A549 (cell line): ENCODE measurements at regions not wholly inside any gene's neighbourhood (a gene's known extent, or its start where the extent isn't known, plus 50 kb on each side); places are given as distances from the start of the nearest gene placed in this dataset.

Experiments used
- ATAC-seq, 2 experiments: fragments of 200-7000 bp in 1 of 2; fragments of >200 bp in 1 of 2; cut with Nextera tagmentation in 1 of 2; cut with Tn5 transposase in 1 of 2; 3 replicates each; pipeline versions ENCODE4 v1.8.0 to v1.9.1; 2018 to 2020; ENCODE audit warnings: mild to moderate bottlenecking in 1 of 2, moderate library complexity in 1 of 2
- CTCF ChIA-PET: fragments of 300-600 bp; sonication (Branson Sonifier 250); formaldehyde crosslinking; extraction: SDS; loops from one replicate; lab custom pipeline; 2021; ENCODE audit warnings: antibody characterized with exemption, inconsistent platforms; lab: Yijun Ruan, JAX
- POLR2A ChIA-PET: fragments of 350-600 bp; formaldehyde crosslinking; extraction: SDS; loops from one replicate; lab custom pipeline; 2021; ENCODE audit warnings: antibody characterized with exemption, inconsistent platforms; lab: Yijun Ruan, JAX
- DNase-seq, 2 experiments: peaks; one replicate each; pipeline versions ENCODE4 v3.0.0 to v3.0.0-alpha.2; 2011 to 2016; ENCODE audit warnings: low read depth in 1 of 2, low spot score in 1 of 2
- FAIRE-seq: peaks from 2 replicates; lab custom pipeline; 2011; peaks lifted over from hg19 to GRCh38; lab: Jason Lieb, UNC
- H3K27ac ChIP-seq, 2 experiments: fragments of >200 bp; sonication (Bioruptor Twin); formaldehyde crosslinking; 3 replicates each; pipeline ENCODE4 v1.5.1; 2016 to 2017
- H3K4me1 ChIP-seq: fragments of >200 bp; sonication (Bioruptor Twin); formaldehyde crosslinking; 3 replicates; pipeline ENCODE4 v1.6.1; 2016
- H3K4me2 ChIP-seq: fragments of >200 bp; sonication (Bioruptor Twin); formaldehyde crosslinking; 3 replicates; pipeline ENCODE4 v1.6.1; 2016
- H3K4me3 ChIP-seq: fragments of >200 bp; sonication (Bioruptor Twin); formaldehyde crosslinking; 3 replicates; pipeline ENCODE4 v1.5.1; 2016
- H3K9me3 ChIP-seq: fragments of >200 bp; sonication (Bioruptor Twin); formaldehyde crosslinking; 3 replicates; pipeline ENCODE4 v1.6.1; 2016
- CBX8 ChIP-seq: fragments of 200-600 bp; sonication (generic); IDR thresholded peaks from 2 replicates; pipeline ENCODE4 v1.6.1; 2016
- CHD2 ChIP-seq: fragments of 150-350 bp; IDR thresholded peaks from 2 replicates; pipeline ENCODE4 v1.6.1; 2014; ENCODE audit warnings: low read length; ENCODE audit not compliant: partially characterized antibody
- EHF ChIP-seq: fragments of 250-450 bp; sonication (Bioruptor Pico); IDR thresholded peaks from 2 replicates; pipeline ENCODE4 v1.5.0; 2020; ENCODE audit warnings: mild to moderate bottlenecking
- EHMT2 ChIP-seq: fragments of 200-600 bp; sonication (generic); IDR thresholded peaks from 2 replicates; pipeline ENCODE4 v1.6.1; 2016; ENCODE audit warnings: antibody characterized with exemption, low read depth, mild to moderate bottlenecking, moderate library complexity
- GATA3 ChIP-seq: IDR thresholded peaks from 2 replicates; pipeline ENCODE4 v1.6.1; 2012; ENCODE audit warnings: borderline replicate concordance
- HOXB13 ChIP-seq: fragments of 250-450 bp; sonication (Bioruptor Pico); IDR thresholded peaks from 2 replicates; pipeline ENCODE4 v1.5.0; 2020; ENCODE audit warnings: low read depth, mild to moderate bottlenecking, moderate library complexity
- MAFK ChIP-seq: fragments of 450-650 bp; IDR thresholded peaks from 2 replicates; pipeline ENCODE4 v1.6.1; 2014; ENCODE audit not compliant: partially characterized antibody
- MAZ ChIP-seq: fragments of 150-350 bp; IDR thresholded peaks from 2 replicates; pipeline ENCODE4 v1.6.1; 2014; ENCODE audit warnings: antibody characterized with exemption, low read depth, low read length, borderline replicate concordance
- NFE2L2 ChIP-seq: fragments of 150-350 bp; conservative IDR thresholded peaks from 2 replicates; pipeline ENCODE4 v1.6.1; 2014; ENCODE audit warnings: low read length
- NR3C1 ChIP-seq: fragments of >200 bp; sonication (Bioruptor Twin); formaldehyde crosslinking; IDR thresholded peaks from 3 replicates; pipeline ENCODE4 v1.6.1; 2017
- PHF8 ChIP-seq: fragments of 200-600 bp; sonication (generic); IDR thresholded peaks from 2 replicates; pipeline ENCODE4 v1.6.1; 2016; ENCODE audit warnings: low read depth, mild to moderate bottlenecking, antibody characterized with exemption, moderate library complexity, borderline replicate concordance
- RARB ChIP-seq: fragments of 250-450 bp; sonication (Bioruptor Pico); IDR thresholded peaks from 2 replicates; pipeline ENCODE4 v1.8.0; 2021; ENCODE audit warnings: mild to moderate bottlenecking, moderate library complexity
- RCOR1 ChIP-seq: fragments of 150-350 bp; IDR thresholded peaks from 2 replicates; pipeline ENCODE4 v1.6.1; 2014; ENCODE audit warnings: antibody characterized with exemption, low read length, low read depth
- RFX5 ChIP-seq: fragments of 450-650 bp; IDR thresholded peaks from 2 replicates; pipeline ENCODE4 v1.7.1; 2014; ENCODE audit warnings: antibody characterized with exemption, mild to moderate bottlenecking, moderate library complexity
- SMC3 ChIP-seq: fragments of >200 bp; sonication (Bioruptor Twin); formaldehyde crosslinking; IDR thresholded peaks from 3 replicates; pipeline ENCODE4 v1.6.1; 2018; ENCODE audit warnings: inconsistent platforms
- TFCP2L1 ChIP-seq: fragments of 250-450 bp; sonication (Bioruptor Pico); IDR thresholded peaks from 2 replicates; pipeline ENCODE4 v1.5.0; 2021; ENCODE audit warnings: mild to moderate bottlenecking
- USF2 ChIP-seq: fragments of 450-650 bp; IDR thresholded peaks from 2 replicates; pipeline ENCODE4 v1.6.1; 2014; ENCODE audit warnings: antibody characterized with exemption
- WGBS: methylation state at CpG from one replicate; pipeline ENCODE4 v1.1.6; 2017; ENCODE audit errors: missing lambda C conversion rate; 5-methylcytosine and 5-hydroxymethylcytosine counted together
- TF ChIP-seq, protein P1 (sequence below): fragments of 150-350 bp; IDR thresholded peaks from 2 replicates; pipeline ENCODE4 v1.6.1; 2014; ENCODE audit warnings: low read depth, mild to moderate bottlenecking, low read length
- TF ChIP-seq, protein P2 (sequence below): IDR thresholded peaks from 2 replicates; pipeline ENCODE4 v1.6.1; 2012
- TF ChIP-seq, protein P3 (sequence below): fragments of >200 bp; sonication (Bioruptor Twin); formaldehyde crosslinking; IDR thresholded peaks from 3 replicates; pipeline ENCODE4 v1.6.1; 2016

DNA sequence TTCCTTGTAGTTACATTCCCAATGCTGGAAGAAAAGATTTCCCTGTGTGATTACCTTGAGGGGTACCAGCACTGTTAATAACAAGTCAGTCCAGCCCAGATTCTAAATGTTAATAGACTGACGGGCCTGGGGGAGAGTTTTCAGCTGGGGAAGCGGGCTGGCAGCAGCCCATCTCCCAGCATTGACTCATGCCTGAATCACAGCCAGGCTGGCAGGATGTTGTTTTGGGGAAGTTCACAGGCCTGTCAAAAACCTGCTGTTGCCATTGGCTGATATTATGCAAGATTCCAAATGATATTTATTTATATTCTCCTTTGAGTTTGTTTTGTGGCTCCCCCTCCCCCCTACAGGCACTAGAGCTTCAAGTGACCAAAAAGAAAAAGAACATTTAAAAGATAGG lies 213.9 kb upstream of the CNR1 start (continued):
- TF ChIP-seq SMC3 (no peak), RFX5 (no peak), EHMT2 (no peak), MAFK (no peak), EHF (CRISPR knock-in tag) (no peak), PHF8 (no peak), CHD2 (no peak), NFE2L2 (no peak)
- TF ChIP-seq, protein P1, sequence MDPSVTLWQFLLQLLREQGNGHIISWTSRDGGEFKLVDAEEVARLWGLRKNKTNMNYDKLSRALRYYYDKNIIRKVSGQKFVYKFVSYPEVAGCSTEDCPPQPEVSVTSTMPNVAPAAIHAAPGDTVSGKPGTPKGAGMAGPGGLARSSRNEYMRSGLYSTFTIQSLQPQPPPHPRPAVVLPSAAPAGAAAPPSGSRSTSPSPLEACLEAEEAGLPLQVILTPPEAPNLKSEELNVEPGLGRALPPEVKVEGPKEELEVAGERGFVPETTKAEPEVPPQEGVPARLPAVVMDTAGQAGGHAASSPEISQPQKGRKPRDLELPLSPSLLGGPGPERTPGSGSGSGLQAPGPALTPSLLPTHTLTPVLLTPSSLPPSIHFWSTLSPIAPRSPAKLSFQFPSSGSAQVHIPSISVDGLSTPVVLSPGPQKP, result no peak
- TF ChIP-seq, protein P2, sequence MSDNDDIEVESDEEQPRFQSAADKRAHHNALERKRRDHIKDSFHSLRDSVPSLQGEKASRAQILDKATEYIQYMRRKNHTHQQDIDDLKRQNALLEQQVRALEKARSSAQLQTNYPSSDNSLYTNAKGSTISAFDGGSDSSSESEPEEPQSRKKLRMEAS, result no peak

DNA sequence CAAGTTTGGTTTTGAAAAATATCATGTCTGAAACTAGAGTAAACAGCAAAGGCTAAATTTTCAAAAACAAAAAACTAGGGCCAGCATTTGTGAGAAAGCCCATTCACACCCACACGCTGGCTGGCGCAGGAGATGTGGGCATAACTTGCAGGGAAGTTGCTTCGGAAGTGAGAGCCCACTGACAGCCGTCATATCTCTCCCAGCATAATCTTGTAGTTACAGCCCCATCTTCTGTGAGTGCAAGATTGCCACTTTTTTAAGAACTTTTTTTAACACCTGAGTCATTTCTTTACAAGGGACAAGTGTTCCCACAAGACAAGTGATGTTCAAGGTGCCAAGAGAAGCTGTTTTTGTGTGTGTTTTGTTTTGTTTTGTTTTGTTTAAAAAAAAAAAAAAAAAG lies 212.5 kb upstream of the CNR1 start:
- peaks cover 37% of the 10 kb centered on the region for H3K4me1 ChIP-seq
- H3K4me3 ChIP-seq, result no peak overlapping the region
- ChIA-PET CTCF (no interaction called here), POLR2A (no interaction called here)
- no peak overlapping the region for H3K4me2 ChIP-seq
- TF ChIP-seq HOXB13 (no peak), RARB (CRISPR knock-in tag) (no peak), TFCP2L1 (no peak), RCOR1 (no peak)
- 88% methylated on average over 4 of the region's 4 CpGs for WGBS
- no peaks in the 10 kb centered on the region for H3K9me3 ChIP-seq
- no peak overlapping the region; a peak in 1 of 6 replicates for H3K27ac ChIP-seq
- FAIRE-seq (no peak), DNase-seq (no peak), ATAC-seq (no peak)

GRCh38 chr6:88377976-88378568 lies 211.9 kb upstream of the CNR1 start:
- no peaks in the 10 kb centered on the region for H3K9me3 ChIP-seq
- H3K4me3 ChIP-seq, result no peak overlapping the region
- 88% methylated on average over 8 of the region's 8 CpGs for WGBS
- FAIRE-seq (no peak), ATAC-seq (no peak), DNase-seq (no peak)
- peak overlapping the region in 1 of 2 experiments; percentile 49; a peak in 1 of 6 replicates for H3K27ac ChIP-seq
- H3K4me1 ChIP-seq, result peaks cover 37% of the 10 kb centered on the region
- H3K4me2 ChIP-seq, result no peak overlapping the region
- CTCF ChIA-PET, result no interaction called here
- POLR2A ChIA-PET, result no interaction called here
- no peak for TF ChIP-seq HOXB13
- no peak for TF ChIP-seq GATA3
- TF ChIP-seq, protein P3, sequence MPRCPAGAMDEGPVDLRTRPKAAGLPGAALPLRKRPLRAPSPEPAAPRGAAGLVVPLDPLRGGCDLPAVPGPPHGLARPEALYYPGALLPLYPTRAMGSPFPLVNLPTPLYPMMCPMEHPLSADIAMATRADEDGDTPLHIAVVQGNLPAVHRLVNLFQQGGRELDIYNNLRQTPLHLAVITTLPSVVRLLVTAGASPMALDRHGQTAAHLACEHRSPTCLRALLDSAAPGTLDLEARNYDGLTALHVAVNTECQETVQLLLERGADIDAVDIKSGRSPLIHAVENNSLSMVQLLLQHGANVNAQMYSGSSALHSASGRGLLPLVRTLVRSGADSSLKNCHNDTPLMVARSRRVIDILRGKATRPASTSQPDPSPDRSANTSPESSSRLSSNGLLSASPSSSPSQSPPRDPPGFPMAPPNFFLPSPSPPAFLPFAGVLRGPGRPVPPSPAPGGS, result no peak
- TF ChIP-seq NR3C1, result no peak
- no peak for TF ChIP-seq CBX8
- no peak for TF ChIP-seq USF2
- no peak for TF ChIP-seq MAZ
- TF ChIP-seq, protein P2, result no peak
